ENCODE measurements at regions not wholly inside any gene's neighbourhood (a gene's known extent, or its start where the extent isn't known, plus 50 kb on each side); places are given as distances from the start of the nearest gene placed in this dataset.

GRCh38 chr12:45670346-45671065, 59.0 kb upstream of the ARID2 start:
- Histone ChIP-seq H3K4me2 (ENCODE audit: low read length) (no peak overlapping the region), H3K4me3 (ENCODE audit: low read depth, low read length, poor library complexity, severe bottlenecking) (no peak overlapping the region)
- TF ChIP-seq EZH2 (IDR thresholded peaks at IDR 0.05; ENCODE audit: borderline replicate concordance, low read length) (no peak), CTCF (IDR thresholded peaks at IDR 0.05; ENCODE audit: low read length) (no peak)

GRCh38 chr12:45671254-45671653, 58.3 kb upstream of the ARID2 start:
- H3K79me2 ChIP-seq (ENCODE audit: insufficient read depth, low read length) = no peaks in the 10 kb centered on the region
- no peak for TF ChIP-seq EZH2 (IDR thresholded peaks at IDR 0.05; ENCODE audit: borderline replicate concordance, low read length)
- no peak for TF ChIP-seq CTCF (IDR thresholded peaks at IDR 0.05; ENCODE audit: low read length)
- H3K27me3 ChIP-seq (ENCODE audit: insufficient read depth, low read length) = no peaks in the 10 kb centered on the region
- H3K4me3 ChIP-seq (ENCODE audit: low read depth, low read length, poor library complexity, severe bottlenecking) = no peak overlapping the region
- H3K4me2 ChIP-seq (ENCODE audit: low read length) = no peak overlapping the region
- H3K9me3 ChIP-seq (ENCODE audit: low read length) = no peaks in the 10 kb centered on the region
- no peak overlapping the region for H3K9ac ChIP-seq (ENCODE audit: low read length)
- no peaks in the 10 kb centered on the region for H3F3A ChIP-seq (ENCODE audit: insufficient read depth, low read length)
- H4K20me1 ChIP-seq (ENCODE audit: insufficient read depth, low read length) = no peaks in the 10 kb centered on the region
- H3K4me1 ChIP-seq (ENCODE audit: insufficient read depth, low read length, severe bottlenecking) = no peaks in the 10 kb centered on the region
- no peak overlapping the region for H2AFZ ChIP-seq (ENCODE audit: low read length)
- no peak overlapping the region for H3K27ac ChIP-seq (ENCODE audit: low read depth, low read length, poor library complexity, severe bottlenecking)
- no peaks in the 10 kb centered on the region for H3K36me3 ChIP-seq (ENCODE audit: insufficient read depth, low read length)
- no peaks in the 10 kb centered on the region for H3K9me2 ChIP-seq (ENCODE audit: low read depth, low read length)

More at GRCh38 chr12:45670346-45671065, 59.0 kb upstream of the ARID2 start:
- no peaks in the 10 kb centered on the region for H3K36me3 ChIP-seq (ENCODE audit: insufficient read depth, low read length)
- H3K9me3 ChIP-seq (ENCODE audit: low read length) = no peaks in the 10 kb centered on the region
- H3K9me2 ChIP-seq (ENCODE audit: low read depth, low read length) = no peaks in the 10 kb centered on the region
- H3K9ac ChIP-seq (ENCODE audit: low read length) = no peak overlapping the region
- H3K4me1 ChIP-seq (ENCODE audit: insufficient read depth, low read length, severe bottlenecking) = no peaks in the 10 kb centered on the region
- H3K27me3 ChIP-seq (ENCODE audit: insufficient read depth, low read length) = no peaks in the 10 kb centered on the region
- H3F3A ChIP-seq (ENCODE audit: insufficient read depth, low read length) = no peaks in the 10 kb centered on the region
- H2AFZ ChIP-seq (ENCODE audit: low read length) = no peak overlapping the region
- H4K20me1 ChIP-seq (ENCODE audit: insufficient read depth, low read length) = no peaks in the 10 kb centered on the region
- H3K27ac ChIP-seq (ENCODE audit: low read depth, low read length, poor library complexity, severe bottlenecking) = no peak overlapping the region
- H3K79me2 ChIP-seq (ENCODE audit: insufficient read depth, low read length) = no peaks in the 10 kb centered on the region

DNA sequence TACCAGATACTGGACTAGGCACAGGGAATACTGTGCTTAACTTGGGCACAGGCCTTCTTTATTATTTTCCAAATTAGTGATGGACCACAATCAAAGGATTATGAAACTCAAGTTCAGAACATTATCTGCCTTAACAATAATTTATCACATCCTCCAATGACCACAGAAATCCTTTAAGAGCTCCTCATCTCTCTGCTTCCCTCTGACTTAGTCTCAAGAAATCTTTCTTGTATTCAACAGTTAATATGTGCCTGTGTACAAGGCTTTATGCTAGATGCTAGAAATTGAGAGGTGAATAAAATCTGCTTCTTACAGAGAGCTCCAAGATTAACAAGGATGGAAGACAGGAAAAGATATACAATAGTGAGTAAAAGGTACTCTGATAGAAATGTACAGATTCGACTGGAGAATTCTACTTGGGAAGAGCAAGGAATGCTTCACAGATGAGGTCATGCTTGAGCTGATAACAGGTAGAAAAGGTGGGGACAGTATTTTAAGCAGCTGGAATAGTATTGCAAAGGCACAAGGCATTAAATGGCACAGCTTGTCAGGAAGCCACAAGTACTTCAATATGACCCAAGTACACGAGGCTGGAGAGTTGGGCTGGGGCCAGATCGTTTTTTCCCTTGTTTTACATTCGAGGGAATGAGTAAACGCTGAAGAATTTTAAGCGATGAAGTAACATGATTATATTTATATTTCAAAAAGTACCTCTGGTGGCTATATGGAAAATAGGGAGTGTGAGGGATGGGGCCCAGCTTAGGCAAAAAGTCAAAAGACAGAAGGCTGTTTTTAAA, 55.1 kb upstream of the ARID2 start:
- H3K79me2 ChIP-seq (ENCODE audit: insufficient read depth, low read length) = no peaks in the 10 kb centered on the region
- no peaks in the 10 kb centered on the region for H3K27me3 ChIP-seq (ENCODE audit: insufficient read depth, low read length)
- no peaks in the 10 kb centered on the region for H3F3A ChIP-seq (ENCODE audit: insufficient read depth, low read length)
- no peaks in the 10 kb centered on the region for H3K9me3 ChIP-seq (ENCODE audit: low read length)
- H3K36me3 ChIP-seq (ENCODE audit: insufficient read depth, low read length) = no peaks in the 10 kb centered on the region
- H2AFZ ChIP-seq (ENCODE audit: low read length) = no peak overlapping the region
- H3K4me2 ChIP-seq (ENCODE audit: low read length) = no peak overlapping the region
- H3K4me1 ChIP-seq (ENCODE audit: insufficient read depth, low read length, severe bottlenecking) = no peaks in the 10 kb centered on the region
- no peak overlapping the region for H3K4me3 ChIP-seq (ENCODE audit: low read depth, low read length, poor library complexity, severe bottlenecking)
- no peaks in the 10 kb centered on the region for H4K20me1 ChIP-seq (ENCODE audit: insufficient read depth, low read length)
- H3K9ac ChIP-seq (ENCODE audit: low read length) = no peak overlapping the region
- TF ChIP-seq CTCF (IDR thresholded peaks at IDR 0.05; ENCODE audit: low read length) = no peak
- no peak for TF ChIP-seq EZH2 (IDR thresholded peaks at IDR 0.05; ENCODE audit: borderline replicate concordance, low read length)
- H3K9me2 ChIP-seq (ENCODE audit: low read depth, low read length) = no peaks in the 10 kb centered on the region
- no peak overlapping the region for H3K27ac ChIP-seq (ENCODE audit: low read depth, low read length, poor library complexity, severe bottlenecking)
